HG03139 (cell line): ENCODE measurements at regions not wholly inside any gene's neighbourhood (a gene's known extent, or its start where the extent isn't known, plus 50 kb on each side); places are given as distances from the start of the nearest gene placed in this dataset.

ENCODE experiments used
- ATAC-seq: cut with Tn5 transposase; IDR thresholded peaks from one replicate; pipeline ENCODE4 v1.9.1; 2021; ENCODE audit not compliant: unreplicated experiment

- no peak for ATAC-seq
Observed at GRCh38 chr2:145303536-145303935, 783.6 kb upstream of the ZEB2 start.

DNA sequence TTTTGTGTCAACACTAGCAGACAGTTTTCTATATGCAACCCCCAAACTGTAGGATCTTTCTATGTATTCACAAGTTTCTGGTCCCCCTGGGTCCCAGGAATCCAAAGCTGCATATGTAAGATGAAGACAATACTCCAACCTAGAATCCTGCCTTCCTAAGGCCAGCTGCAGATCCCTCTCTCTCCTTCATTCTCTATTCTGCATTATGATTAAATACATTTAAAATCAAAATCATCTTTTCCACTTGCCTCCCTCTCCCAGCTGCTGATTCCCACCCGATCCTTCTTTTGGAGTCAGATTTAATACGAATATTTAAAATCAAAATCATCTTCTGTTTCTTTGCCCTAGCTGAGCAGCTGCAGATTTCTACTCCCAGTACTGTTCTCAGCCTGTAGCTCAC, 783.0 kb upstream of the ZEB2 start:
- no peak for ATAC-seq

DNA sequence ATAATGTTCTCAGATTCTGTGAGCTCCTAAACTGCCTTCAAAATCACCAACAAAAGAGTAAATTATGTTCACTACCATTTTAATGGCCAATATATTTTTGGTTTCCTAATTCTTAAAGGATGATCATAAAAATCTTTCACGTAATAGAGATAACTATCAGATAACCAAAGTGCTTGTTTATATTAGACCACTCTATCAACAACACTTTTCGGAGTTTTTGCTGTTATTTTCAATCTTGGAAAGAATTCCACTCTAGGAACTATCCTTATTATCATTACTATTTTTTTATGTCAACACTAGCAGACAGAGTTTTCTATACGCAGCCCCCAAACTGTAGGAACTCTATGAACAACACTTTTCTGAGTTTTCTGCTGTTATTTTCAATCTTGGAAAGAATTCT, 782.5 kb upstream of the ZEB2 start:
- ATAC-seq: no peak

- ATAC-seq: no peak
Observed at GRCh38 chr2:145299368-145299767, 779.4 kb upstream of the ZEB2 start.

DNA sequence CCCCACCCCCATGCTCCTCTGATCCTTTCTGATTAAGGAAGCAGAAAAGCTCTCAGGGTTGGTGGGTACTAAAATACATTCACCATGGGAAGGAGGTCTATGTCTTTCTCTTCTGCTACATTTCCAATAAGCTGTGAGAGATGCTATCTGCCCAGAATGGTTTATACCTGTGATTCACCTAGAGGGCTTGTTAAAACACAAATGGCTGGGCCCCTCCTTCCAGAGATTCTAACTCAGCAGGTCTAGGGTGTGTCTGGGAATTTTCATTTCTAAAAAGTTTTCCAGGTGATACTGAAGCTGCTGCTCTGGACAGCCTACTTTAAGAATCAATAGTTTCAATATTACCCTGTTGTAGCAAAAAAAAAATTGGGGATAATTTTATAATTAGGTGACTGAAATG, 772.2 kb upstream of the ZEB2 start:
- no peak for ATAC-seq

- ATAC-seq: no peak
Observed at GRCh38 chr2:145290986-145291385, 771.1 kb upstream of the ZEB2 start.

GRCh38 chr2:145289946-145290345, 770.0 kb upstream of the ZEB2 start:
- ATAC-seq: no peak

DNA sequence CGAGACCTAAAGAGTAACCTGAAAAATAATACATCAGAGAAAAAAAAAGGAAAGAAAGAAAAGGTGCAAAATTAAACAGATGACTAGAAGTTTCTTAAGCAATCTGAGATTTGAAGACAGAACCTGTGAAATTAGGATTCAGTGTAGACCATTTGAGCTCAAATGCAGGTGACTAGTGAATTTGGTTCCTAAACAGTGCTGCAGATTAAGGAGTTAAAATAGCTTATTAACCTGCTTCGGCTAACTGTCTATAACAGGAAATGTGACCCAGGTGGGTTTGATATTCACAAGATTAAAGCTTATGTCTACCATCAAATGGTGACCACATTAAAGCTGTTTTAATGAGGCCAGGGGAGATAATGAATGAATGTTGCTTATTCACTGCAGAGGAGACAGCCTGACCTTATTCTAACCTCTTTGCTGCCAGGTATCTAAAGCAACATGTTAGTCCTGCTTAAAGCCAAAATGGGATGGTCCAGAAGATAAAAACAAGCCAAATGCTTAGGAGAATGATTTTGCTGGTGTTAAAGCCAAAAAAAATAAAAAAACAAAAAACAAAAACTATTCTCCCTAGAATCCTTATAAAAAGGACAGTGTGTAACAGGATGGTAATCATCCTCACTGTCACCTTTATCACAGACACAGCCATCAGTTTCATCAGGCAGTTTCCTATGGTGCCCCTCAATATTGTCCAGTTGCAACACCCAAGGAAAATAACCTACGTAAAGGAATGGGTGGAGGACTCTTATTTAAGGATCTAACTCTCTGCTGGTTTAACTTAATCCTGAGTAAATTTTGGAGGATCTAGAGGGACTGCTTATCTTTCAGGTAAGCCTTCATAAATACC, 769.0 kb upstream of the ZEB2 start:
- ATAC-seq: no peak

- no peak for ATAC-seq
Observed at GRCh38 chr2:145287736-145288135, 767.8 kb upstream of the ZEB2 start.

GRCh38 chr2:145286716-145287275, 766.9 kb upstream of the ZEB2 start:
- ATAC-seq: no peak

DNA sequence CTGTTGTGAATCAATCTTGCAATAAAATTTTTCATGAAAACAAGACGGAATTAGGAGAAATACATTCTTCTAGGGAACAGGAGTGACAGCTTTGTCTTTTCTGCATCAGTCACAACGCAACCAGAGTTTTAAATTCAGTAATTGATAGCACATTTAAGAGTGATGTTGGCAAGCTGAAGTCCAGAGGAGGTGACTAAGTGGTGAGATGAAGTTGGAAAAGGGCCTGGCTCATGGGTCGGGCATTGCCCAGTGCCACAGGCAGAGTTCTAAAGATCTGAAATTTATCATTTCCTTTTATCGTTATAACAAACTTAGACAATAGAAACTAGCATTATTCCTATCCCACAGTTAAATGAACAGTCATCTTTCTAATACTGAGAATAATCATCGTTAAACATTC, 764.6 kb upstream of the ZEB2 start:
- no peak for ATAC-seq

DNA sequence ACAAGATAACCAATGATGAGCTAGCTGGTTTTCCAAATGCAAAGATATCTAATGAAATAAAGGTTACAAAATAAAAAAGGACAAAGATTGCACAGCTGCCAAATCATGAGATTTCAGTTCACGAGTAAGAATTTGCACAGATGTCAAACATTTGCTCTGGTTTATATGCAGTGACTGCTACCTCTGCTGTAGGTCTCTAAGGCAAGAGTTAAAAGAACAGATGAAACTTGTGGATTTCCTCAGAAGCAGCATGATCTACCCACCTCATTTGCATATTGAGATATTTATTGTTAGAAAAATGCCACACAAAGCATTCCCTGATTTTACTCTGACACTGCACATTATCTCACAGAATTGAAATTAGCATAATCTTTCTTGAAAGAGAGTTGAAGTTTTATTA, 763.2 kb upstream of the ZEB2 start:
- no peak for ATAC-seq

DNA sequence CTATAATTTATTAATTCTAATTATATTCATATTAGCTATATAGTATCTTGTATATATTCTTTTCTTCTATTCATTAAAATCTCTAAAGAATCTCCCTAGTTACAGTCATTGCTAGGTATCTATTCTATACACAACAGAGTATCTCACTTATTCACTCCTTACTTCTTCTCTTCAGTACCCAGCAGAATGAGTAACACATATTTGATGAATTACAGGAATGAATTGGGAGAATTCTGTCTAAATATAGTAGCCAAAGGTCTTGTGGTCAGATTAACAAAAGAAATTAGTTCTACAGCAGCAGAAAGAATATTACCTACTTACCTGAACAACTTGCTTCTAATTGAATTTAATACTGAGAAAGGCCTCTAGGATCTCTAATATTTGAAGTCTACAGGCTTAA, 758.0 kb upstream of the ZEB2 start:
- no peak for ATAC-seq

GRCh38 chr2:145273840-145274239, 753.9 kb upstream of the ZEB2 start:
- ATAC-seq: no peak

DNA sequence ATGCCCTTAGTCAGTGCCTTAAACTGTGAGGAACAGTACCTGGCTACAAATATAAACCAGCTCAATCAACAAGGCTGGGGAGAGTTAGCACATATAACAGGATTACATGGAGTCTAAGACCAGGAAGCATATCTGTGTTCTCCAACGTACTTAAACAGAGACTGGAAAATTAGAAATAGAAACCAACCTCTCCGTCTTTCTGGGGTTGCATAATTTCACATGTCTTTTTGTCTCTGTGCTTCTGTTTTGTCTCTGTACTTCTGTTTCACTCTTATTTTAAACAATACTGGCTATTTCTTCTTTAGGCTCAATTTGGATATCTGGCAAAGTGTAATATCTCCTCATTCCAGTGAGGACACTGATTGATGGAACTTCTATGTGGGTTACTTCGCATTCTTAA, 749.0 kb upstream of the ZEB2 start:
- no peak for ATAC-seq

DNA sequence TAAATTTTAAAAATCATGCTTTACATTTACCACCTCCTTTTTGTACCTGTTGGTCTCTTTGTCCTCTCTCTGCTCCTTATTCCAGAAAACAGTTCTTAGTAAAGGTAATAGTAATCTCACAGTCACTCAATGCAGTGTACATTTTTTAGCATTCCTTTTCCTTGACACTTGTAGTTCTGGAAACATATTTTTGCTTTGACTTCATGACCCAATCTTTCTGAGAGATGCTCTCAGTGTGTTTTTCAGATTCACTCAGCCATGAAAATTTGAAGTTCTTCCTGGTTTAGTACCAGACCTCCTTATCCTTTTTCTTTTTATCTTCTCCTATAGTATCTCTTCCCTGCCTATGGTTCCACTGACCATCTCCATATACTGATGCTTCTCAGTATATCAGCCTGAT, 747.5 kb upstream of the ZEB2 start:
- ATAC-seq: no peak

GRCh38 chr2:145265244-145265643, 745.3 kb upstream of the ZEB2 start:
- no peak for ATAC-seq

- ATAC-seq: no peak
Observed at GRCh38 chr2:145260674-145261073, 740.8 kb upstream of the ZEB2 start.

DNA sequence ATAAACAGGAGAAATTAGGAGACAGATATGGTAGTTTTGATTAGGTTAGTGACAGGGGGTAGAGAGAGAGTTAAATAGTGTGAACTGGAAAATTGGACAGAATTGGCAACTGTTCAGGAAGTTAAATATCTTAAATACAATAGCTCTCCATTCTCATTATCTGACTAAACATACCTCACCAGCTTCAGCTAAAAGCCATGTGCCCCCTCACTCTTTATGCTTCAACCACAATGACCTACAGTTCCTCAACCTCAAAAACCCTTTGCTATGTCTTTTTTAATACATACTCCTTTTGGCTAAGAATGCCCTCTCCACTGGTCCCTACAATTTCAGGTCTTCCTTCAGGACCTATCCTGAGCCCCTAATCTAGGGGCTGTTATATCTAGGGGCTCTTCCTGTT, 740.2 kb upstream of the ZEB2 start:
- ATAC-seq: no peak

DNA sequence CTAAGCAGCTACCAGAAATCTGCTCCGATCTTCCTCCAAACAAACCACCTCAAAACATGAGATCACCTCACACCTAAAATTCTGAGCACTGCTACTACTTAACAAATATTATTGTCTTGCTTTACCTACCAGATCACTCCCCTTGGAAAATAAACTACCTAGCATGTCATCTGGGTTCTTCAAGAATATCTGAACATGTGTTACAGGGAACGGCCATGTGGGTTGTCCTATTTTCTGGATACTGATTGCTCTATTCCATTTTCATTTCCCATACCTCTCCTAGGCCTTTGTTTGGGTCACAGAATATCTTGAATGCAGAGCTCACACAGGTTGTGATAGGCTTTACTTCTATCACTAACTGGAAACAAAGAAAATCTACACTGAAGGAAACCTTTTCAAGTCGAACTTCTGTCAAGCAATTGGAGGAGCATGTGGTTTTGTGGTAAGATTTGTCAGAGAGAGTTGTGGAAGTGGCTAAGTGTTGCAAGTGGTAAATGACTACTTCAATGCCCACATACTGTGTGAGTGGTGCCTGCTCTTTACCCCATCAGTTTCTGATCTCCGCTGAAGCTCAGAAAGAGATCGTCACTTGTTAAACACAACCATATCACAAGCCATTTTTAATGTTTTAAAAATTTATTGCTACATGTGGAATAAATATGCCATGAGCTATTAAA, 739.1 kb upstream of the ZEB2 start:
- no peak for ATAC-seq

GRCh38 chr2:145257931-145258330, 738.0 kb upstream of the ZEB2 start:
- no peak for ATAC-seq

DNA sequence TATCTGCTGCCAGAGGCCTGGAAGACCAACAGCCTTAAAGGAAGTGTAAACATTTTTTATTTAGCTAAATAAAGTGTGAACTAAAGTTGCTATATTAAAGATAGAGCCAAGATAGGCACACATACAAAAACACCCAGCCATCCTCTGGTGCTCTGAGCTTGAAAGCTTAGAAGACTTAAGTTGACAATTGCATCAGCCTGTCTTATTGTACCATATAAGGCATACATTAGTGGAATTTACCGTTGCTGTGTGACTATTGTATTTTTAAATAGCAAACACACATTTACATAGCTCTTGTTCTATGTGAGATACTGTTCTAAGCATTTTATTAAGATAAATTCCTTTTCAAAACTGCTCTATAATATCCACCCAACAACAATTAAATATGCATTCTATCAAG, 736.6 kb upstream of the ZEB2 start:
- no peak for ATAC-seq
